ENCODE measurements at regions not wholly inside any gene's neighbourhood (a gene's known extent, or its start where the extent isn't known, plus 50 kb on each side); places are given as distances from the start of the nearest gene placed in this dataset.

DNA sequence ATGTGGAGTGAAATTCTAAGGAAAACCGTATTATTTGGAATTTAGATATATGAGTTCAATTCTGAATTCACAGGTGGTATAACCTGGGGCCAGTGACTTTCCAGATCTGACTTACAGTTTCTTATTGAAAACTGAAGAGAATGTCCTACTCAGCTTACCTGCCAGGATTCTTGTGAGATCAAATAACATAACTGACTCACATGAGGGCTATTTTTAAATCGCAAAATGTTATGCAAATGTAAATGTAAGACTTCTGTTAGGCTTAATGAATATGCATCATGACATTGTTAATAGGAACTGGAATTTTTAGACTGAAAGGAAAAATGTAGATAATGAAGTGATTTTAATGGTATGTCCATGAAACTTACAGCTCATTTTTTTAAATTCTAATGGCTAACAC lies 1142.1 kb downstream of the FLRT2 start:
- no peaks in the 10 kb centered on the region for H3K27me3 ChIP-seq (ENCODE audit: control insufficient read depth in 2 of 2, insufficient read depth in 2 of 2, low read length in 2 of 2)
- no peaks in the 10 kb centered on the region for H3K4me1 ChIP-seq (ENCODE audit: control insufficient read depth, extremely low read depth, insufficient read depth, low read length)
- H3K36me3 ChIP-seq (ENCODE audit: control insufficient read depth in 2 of 2, extremely low read depth in 1 of 2, insufficient read depth in 2 of 2, low read length in 2 of 2), result no peaks in the 10 kb centered on the region
- no peaks in the 10 kb centered on the region for H3K79me2 ChIP-seq (ENCODE audit: control insufficient read depth, insufficient read depth, low read length)
- H3K4me2 ChIP-seq (ENCODE audit: insufficient read depth, low read length), result no peak overlapping the region
- dilution Hi-C loops (cut with MboI; ENCODE audit: extremely low pct_ligation_motif_present, low sequenced_read_pairs), result no loop called here
- H2AFZ ChIP-seq (ENCODE audit: low read depth, low read length), result no peak overlapping the region
- intact Hi-C loops (cut with micrococcal nuclease), result no loop called here
- H3K27ac ChIP-seq (ENCODE audit: insufficient read depth, low read depth, low read length), result no peak overlapping the region
- H3K9me3 ChIP-seq (replicated peaks; ENCODE audit: control insufficient read depth, insufficient read depth, low read length), result peaks cover 9% of the 10 kb centered on the region
- DNase-seq (ENCODE audit: low read depth, low spot score), result no peak
- TF ChIP-seq MYC (IDR thresholded peaks at IDR 0.05; ENCODE audit: low read depth, low read length), result no peak
- no peak for TF ChIP-seq GATA2 (IDR thresholded peaks at IDR 0.05; ENCODE audit: insufficient read depth, insufficient read length, low read depth, low read length)
- no peak for TF ChIP-seq EZH2 (IDR thresholded peaks at IDR 0.05; ENCODE audit: borderline replicate concordance, low read depth, low read length, severe bottlenecking)
- no peak for TF ChIP-seq FOS (IDR thresholded peaks at IDR 0.05; ENCODE audit: borderline replicate concordance, insufficient read depth, low read length)
- no peak for TF ChIP-seq JUN (IDR thresholded peaks at IDR 0.05; ENCODE audit: borderline replicate concordance, insufficient read depth, insufficient read length, low read depth)
- no peak for TF ChIP-seq POLR2AphosphoS5 (IDR thresholded peaks at IDR 0.05; ENCODE audit: insufficient read depth, low read depth, low read length)
- no peak for TF ChIP-seq POLR2A (IDR thresholded peaks at IDR 0.05; ENCODE audit: low read depth, low read length)
- TF ChIP-seq, protein P1, sequence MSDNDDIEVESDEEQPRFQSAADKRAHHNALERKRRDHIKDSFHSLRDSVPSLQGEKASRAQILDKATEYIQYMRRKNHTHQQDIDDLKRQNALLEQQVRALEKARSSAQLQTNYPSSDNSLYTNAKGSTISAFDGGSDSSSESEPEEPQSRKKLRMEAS (IDR thresholded peaks at IDR 0.05; ENCODE audit: insufficient read depth, insufficient read length), result no peak
- TF ChIP-seq CTCF (IDR thresholded peaks at IDR 0.05; ENCODE audit: extremely low read depth in 1 of 2, insufficient read depth in 1 of 2, low read depth in 1 of 2, low read length in 2 of 2), result no peak
- CTCF ChIA-PET, result no interaction called here
- FAIRE-seq, result no peak
- POLR2A ChIA-PET, result no interaction called here
- no TSS peak for BruUV-seq (replicated peaks)
- H3K9me1 ChIP-seq (replicated peaks; ENCODE audit: control insufficient read depth, extremely low read depth, insufficient read depth, low read length), result no peaks in the 10 kb centered on the region
- H4K20me1 ChIP-seq (replicated peaks; ENCODE audit: control insufficient read depth, extremely low read depth, insufficient read depth, low read length), result no peaks in the 10 kb centered on the region
- no peak overlapping the region for H3K9ac ChIP-seq (replicated peaks; ENCODE audit: extremely low read depth, insufficient read depth, low read length)
- H3K4me3 ChIP-seq (replicated peaks in 1 of 3; ENCODE audit: insufficient read depth in 1 of 3, low read depth in 1 of 3, low read length in 3 of 3), result no peak overlapping the region
